ENCODE measurements at regions not wholly inside any gene's neighbourhood (a gene's known extent, or its start where the extent isn't known, plus 50 kb on each side); places are given as distances from the start of the nearest gene placed in this dataset.

DNA sequence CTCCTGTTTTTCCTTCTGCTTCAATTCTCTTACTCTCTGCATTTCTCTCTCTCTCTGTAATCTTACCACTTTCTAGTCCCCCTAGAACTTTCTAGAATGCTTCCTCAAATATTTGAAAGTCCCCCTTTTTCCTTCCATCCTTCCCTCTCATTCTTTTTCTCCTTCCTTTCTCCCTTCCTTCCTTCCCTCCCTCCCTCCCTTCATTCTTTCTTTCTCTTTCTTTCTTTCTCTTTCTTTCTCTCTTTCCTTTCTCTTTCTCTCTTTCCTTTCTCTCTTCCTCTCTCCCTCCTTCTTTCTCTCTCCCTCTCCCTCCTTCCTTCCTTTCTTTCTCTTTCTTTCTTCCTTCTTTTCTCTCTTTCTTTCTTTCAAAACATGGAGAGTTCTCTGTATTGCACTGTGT, 201.4 kb upstream of the IGF1 start:
- TF ChIP-seq POLR2AphosphoS5 (IDR thresholded peaks at IDR 0.05) (no peak), EP300 (IDR thresholded peaks at IDR 0.05) (no peak), POLR2A (IDR thresholded peaks at IDR 0.05; ENCODE audit: low read depth) (no peak)
- TF ChIP-seq, protein P1, sequence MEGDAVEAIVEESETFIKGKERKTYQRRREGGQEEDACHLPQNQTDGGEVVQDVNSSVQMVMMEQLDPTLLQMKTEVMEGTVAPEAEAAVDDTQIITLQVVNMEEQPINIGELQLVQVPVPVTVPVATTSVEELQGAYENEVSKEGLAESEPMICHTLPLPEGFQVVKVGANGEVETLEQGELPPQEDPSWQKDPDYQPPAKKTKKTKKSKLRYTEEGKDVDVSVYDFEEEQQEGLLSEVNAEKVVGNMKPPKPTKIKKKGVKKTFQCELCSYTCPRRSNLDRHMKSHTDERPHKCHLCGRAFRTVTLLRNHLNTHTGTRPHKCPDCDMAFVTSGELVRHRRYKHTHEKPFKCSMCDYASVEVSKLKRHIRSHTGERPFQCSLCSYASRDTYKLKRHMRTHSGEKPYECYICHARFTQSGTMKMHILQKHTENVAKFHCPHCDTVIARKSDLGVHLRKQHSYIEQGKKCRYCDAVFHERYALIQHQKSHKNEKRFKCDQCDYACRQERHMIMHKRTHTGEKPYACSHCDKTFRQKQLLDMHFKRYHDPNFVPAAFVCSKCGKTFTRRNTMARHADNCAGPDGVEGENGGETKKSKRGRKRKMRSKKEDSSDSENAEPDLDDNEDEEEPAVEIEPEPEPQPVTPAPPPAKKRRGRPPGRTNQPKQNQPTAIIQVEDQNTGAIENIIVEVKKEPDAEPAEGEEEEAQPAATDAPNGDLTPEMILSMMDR (IDR thresholded peaks at IDR 0.05) = no peak
